ENCODE measurements at regions not wholly inside any gene's neighbourhood (a gene's known extent, or its start where the extent isn't known, plus 50 kb on each side); places are given as distances from the start of the nearest gene placed in this dataset.

DNA sequence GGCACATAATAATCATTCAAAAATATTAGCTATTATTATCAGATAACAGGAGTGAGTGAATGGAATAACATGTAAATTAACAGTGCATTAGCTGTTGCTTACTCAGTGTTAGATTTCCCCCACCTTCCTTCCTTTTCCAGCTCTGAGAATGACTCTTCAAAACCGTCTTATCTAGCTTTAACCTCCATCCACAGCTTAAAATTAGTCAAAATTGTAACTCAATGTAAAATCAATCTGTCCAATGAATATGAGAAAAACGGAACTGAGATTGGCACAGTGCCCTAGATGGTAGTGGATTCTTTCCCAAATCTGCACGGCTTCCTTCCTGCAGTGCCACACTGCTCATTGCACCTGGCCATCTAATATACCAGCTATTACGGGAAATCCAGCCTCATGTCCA is 156.8 kb upstream of the BDNF start:
- no peak overlapping the region for H3K9ac ChIP-seq (ENCODE audit: low read length)
- no peaks in the 10 kb centered on the region for H3K79me2 ChIP-seq (ENCODE audit: insufficient read depth, low read length)
- no peaks in the 10 kb centered on the region for H3K36me3 ChIP-seq (ENCODE audit: control insufficient read depth in 1 of 2, insufficient read depth in 2 of 2, low read length in 2 of 2)
- H3K4me3 ChIP-seq (replicated peaks in 1 of 2; ENCODE audit: low read depth in 1 of 2, low read length in 2 of 2): no peak overlapping the region
- TF ChIP-seq POLR2AphosphoS5 (IDR thresholded peaks at IDR 0.05; ENCODE audit: low read depth, low read length) (no peak), JUND (IDR thresholded peaks at IDR 0.05) (no peak)
- TF ChIP-seq, protein P1, sequence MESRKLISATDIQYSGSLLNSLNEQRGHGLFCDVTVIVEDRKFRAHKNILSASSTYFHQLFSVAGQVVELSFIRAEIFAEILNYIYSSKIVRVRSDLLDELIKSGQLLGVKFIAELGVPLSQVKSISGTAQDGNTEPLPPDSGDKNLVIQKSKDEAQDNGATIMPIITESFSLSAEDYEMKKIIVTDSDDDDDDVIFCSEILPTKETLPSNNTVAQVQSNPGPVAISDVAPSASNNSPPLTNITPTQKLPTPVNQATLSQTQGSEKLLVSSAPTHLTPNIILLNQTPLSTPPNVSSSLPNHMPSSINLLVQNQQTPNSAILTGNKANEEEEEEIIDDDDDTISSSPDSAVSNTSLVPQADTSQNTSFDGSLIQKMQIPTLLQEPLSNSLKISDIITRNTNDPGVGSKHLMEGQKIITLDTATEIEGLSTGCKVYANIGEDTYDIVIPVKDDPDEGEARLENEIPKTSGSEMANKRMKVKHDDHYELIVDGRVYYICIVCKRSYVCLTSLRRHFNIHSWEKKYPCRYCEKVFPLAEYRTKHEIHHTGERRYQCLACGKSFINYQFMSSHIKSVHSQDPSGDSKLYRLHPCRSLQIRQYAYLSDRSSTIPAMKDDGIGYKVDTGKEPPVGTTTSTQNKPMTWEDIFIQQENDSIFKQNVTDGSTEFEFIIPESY (IDR thresholded peaks at IDR 0.05; ENCODE audit: extremely low read depth, insufficient replicate concordance, low read length): no peak
- TF ChIP-seq, protein P2, sequence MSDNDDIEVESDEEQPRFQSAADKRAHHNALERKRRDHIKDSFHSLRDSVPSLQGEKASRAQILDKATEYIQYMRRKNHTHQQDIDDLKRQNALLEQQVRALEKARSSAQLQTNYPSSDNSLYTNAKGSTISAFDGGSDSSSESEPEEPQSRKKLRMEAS (IDR thresholded peaks at IDR 0.05): no peak
- no peaks in the 10 kb centered on the region for H4K20me1 ChIP-seq (ENCODE audit: insufficient read depth)
- no peak overlapping the region for H2AFZ ChIP-seq (ENCODE audit: low read depth, low read length, poor library complexity, severe bottlenecking)
- H3K9me3 ChIP-seq (ENCODE audit: control insufficient read depth in 1 of 2, insufficient read depth in 1 of 2, low read depth in 1 of 2, low read length in 2 of 2): no peaks in the 10 kb centered on the region
- CTCF ChIA-PET: interaction anchor here (1.0 kb wide), 1 partner anchor 18 kb away, joined by 3 read pairs; no protein-coding TSS in a partner anchor
- H3K4me2 ChIP-seq (ENCODE audit: low read length): no peak overlapping the region
- H3K27ac ChIP-seq (ENCODE audit: low read depth, low read length): no peak overlapping the region
- no TSS peak for BruUV-seq (replicated peaks)
- DNase-seq (ENCODE audit: low read depth, low spot score) (no peak), ATAC-seq (no peak)
- POLR2A ChIA-PET: interaction anchor here (0.8 kb wide), 1 partner anchor 18 kb away, joined by 3 read pairs; no protein-coding TSS in a partner anchor
- H3K9me2 ChIP-seq (ENCODE audit: insufficient read depth): no peaks in the 10 kb centered on the region
- RAD21 ChIA-PET (ENCODE audit: low non-redundant PET in 1 of 2, low total read pairs in 2 of 2, uncharacterized antibody in 2 of 2, unreplicated experiment in 2 of 2): interaction anchor here in 1 of 2 experiments (0.6 kb wide), 1 partner anchor 89 kb away, joined by 3 read pairs; no protein-coding TSS in a partner anchor
- no peaks in the 10 kb centered on the region for H3K27me3 ChIP-seq (ENCODE audit: insufficient read depth, low read length)
- H3K4me1 ChIP-seq (ENCODE audit: control insufficient read depth in 1 of 2, insufficient read depth in 2 of 2, low read length in 2 of 2): peaks cover 0 to 11% of the 10 kb centered on the region in 2 experiments; a peak in 2 of 4 replicates
- intact Hi-C loops (cut with micrococcal nuclease): loop anchor here (10.0 kb wide), 1 partner anchor 668 kb away; no protein-coding TSS in a partner anchor

DNA sequence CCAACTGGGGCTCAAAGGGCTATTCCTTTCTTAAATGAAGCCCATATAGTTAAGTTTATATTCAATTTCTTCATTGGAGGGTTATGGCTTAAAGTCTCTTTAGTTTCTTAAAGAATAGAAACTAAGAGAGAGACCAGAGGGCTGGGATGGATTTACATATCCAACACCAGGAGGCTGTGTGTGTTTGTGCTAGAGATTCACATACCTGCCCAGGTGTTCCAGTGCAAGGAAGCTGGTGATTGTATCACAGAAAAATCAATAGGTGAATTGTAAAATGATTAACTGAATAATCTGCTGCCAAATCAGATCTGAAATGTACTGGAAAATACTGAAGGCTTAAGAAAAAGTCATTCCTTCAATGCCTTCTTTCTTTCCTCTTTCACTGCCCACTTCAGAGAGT is 148.2 kb upstream of the BDNF start:
- RAD21 ChIA-PET (ENCODE audit: low non-redundant PET in 1 of 2, low total read pairs in 2 of 2, uncharacterized antibody in 2 of 2, unreplicated experiment in 2 of 2): no interaction called here
- TF ChIP-seq FOSL1 (IDR thresholded peaks at IDR 0.05; ENCODE audit: low read depth) (no peak), ATF3 (IDR thresholded peaks at IDR 0.05) (no peak), EZH2 (IDR thresholded peaks at IDR 0.05) (no peak), ZFX (IDR thresholded peaks at IDR 0.05) (no peak), CTCF (IDR thresholded peaks at IDR 0.05 in 2 of 3, conservative IDR thresholded peaks at IDR 0.05 in 1 of 3; ENCODE audit: borderline replicate concordance in 1 of 3, insufficient read depth in 1 of 3, low read depth in 2 of 3, low read length in 2 of 3) (no peak), ELF1 (IDR thresholded peaks at IDR 0.05; ENCODE audit: borderline replicate concordance, low read depth) (no peak), SP1 (IDR thresholded peaks at IDR 0.05; ENCODE audit: low read depth) (no peak), YY1 (IDR thresholded peaks at IDR 0.05; ENCODE audit: extremely low read depth, insufficient replicate concordance, low read depth, low read length) (no peak), SIN3A (IDR thresholded peaks at IDR 0.05; ENCODE audit: low read depth) (no peak), JUND (IDR thresholded peaks at IDR 0.05) (no peak)
- TF ChIP-seq, protein P1 (IDR thresholded peaks at IDR 0.05; ENCODE audit: extremely low read depth, insufficient replicate concordance, low read length): no peak

More for the DNA sequence above, 148.2 kb upstream of the BDNF start:
- Histone ChIP-seq H2AFZ (ENCODE audit: low read depth, low read length, poor library complexity, severe bottlenecking) (no peak overlapping the region), H3K4me1 (ENCODE audit: control insufficient read depth in 1 of 2, insufficient read depth in 2 of 2, low read length in 2 of 2) (no peaks in the 10 kb centered on the region; a peak in 1 of 4 replicates), H3K4me2 (ENCODE audit: low read length) (no peak overlapping the region), H3K27me3 (ENCODE audit: insufficient read depth, low read length) (no peaks in the 10 kb centered on the region), H3K9ac (ENCODE audit: low read length) (no peak overlapping the region), H3K36me3 (ENCODE audit: control insufficient read depth in 1 of 2, insufficient read depth in 2 of 2, low read length in 2 of 2) (no peaks in the 10 kb centered on the region), H3K4me3 (replicated peaks in 1 of 2; ENCODE audit: low read depth in 1 of 2, low read length in 2 of 2) (no peak overlapping the region), H3K79me2 (ENCODE audit: insufficient read depth, low read length) (no peaks in the 10 kb centered on the region), H3K9me3 (ENCODE audit: control insufficient read depth in 1 of 2, insufficient read depth in 1 of 2, low read depth in 1 of 2, low read length in 2 of 2) (0 out of 4 replicates have a peak, but pooled peaks cover 0 to 2% of the 10 kb centered on the region in 2 experiments), H4K20me1 (ENCODE audit: insufficient read depth) (no peaks in the 10 kb centered on the region), H3K27ac (ENCODE audit: low read depth, low read length) (no peak overlapping the region), H3K9me2 (ENCODE audit: insufficient read depth) (no peaks in the 10 kb centered on the region)
- intact Hi-C loops (cut with micrococcal nuclease): no loop called here
- BruUV-seq (replicated peaks): no TSS peak
- DNase-seq (ENCODE audit: low read depth, low spot score): no peak
- CTCF ChIA-PET: no interaction called here
- ATAC-seq: no peak
- POLR2A ChIA-PET: no interaction called here
